LNCaP clone FGC (cell line): ENCODE measurements at regions not wholly inside any gene's neighbourhood (a gene's known extent, or its start where the extent isn't known, plus 50 kb on each side); places are given as distances from the start of the nearest gene placed in this dataset.

ENCODE experiments used
- DNase-seq: peaks from one replicate; pipeline ENCODE4 v3.0.0-alpha.2; 2011; ENCODE audit warnings: low read depth
- H3K4me3 ChIP-seq: 2 replicates; pipeline ENCODE4 v1.5.1; 2011; ENCODE audit warnings: mild to moderate bottlenecking, low read depth, low read length, control low read depth
- TF ChIP-seq, protein P1 (sequence below): IDR thresholded peaks from 2 replicates; pipeline ENCODE4 v1.5.1; 2012; ENCODE audit warnings: mild to moderate bottlenecking; ENCODE audit not compliant: control insufficient read depth, insufficient read depth; ENCODE audit errors: extremely low read depth

DNA sequence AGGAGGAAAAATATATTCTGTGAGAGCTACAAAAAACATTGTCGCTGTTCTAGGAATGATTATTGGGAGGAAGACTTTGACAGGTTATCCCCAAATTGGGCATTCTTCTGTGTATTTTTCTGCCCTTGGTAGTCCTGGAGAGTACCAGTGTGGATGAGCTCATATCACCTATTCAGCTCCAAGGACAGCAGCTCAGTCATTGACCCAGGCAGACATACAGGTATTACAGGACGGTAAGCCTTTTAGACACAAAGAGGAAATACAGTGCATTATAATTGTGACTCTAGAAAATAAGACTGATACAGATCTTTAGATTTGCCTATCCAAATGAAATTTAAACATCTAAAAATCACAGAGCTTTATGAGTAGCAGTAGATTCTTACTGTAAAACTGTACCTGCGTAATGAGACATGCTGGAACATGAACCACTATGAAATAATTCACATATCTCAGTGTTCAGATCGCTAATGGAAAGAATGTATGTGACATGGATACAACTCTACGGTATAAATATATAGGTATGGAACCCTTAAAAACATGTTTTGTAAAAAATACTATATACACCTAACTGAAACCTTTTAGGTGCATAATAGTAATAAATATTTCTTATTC is 56.0 kb downstream of the PLK2 start:
- no peak for DNase-seq
- no peak overlapping the region for H3K4me3 ChIP-seq
- TF ChIP-seq, protein P1, sequence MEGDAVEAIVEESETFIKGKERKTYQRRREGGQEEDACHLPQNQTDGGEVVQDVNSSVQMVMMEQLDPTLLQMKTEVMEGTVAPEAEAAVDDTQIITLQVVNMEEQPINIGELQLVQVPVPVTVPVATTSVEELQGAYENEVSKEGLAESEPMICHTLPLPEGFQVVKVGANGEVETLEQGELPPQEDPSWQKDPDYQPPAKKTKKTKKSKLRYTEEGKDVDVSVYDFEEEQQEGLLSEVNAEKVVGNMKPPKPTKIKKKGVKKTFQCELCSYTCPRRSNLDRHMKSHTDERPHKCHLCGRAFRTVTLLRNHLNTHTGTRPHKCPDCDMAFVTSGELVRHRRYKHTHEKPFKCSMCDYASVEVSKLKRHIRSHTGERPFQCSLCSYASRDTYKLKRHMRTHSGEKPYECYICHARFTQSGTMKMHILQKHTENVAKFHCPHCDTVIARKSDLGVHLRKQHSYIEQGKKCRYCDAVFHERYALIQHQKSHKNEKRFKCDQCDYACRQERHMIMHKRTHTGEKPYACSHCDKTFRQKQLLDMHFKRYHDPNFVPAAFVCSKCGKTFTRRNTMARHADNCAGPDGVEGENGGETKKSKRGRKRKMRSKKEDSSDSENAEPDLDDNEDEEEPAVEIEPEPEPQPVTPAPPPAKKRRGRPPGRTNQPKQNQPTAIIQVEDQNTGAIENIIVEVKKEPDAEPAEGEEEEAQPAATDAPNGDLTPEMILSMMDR: no peak

DNA sequence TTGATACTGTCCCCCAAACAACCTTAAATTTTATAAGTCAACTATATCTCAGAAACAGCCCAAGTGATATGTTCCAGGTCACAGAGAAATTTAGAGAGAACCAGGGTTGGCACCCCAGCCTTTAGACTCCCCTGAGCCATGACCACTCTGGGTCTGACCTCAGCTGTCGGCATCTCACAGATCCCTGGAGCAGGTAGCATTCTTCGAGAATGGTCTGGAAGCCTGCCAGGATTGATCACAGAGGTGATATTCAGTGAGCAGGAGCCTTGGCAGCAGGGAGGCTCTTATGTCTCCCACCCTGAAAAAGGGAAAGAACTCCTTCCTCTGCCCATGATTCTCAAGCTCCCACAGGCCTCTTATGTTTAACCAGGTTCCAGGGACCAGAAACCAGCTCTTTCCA is 58.2 kb downstream of the PLK2 start:
- H3K4me3 ChIP-seq: no peak overlapping the region
- TF ChIP-seq, protein P1: no peak
- no peak for DNase-seq

DNA sequence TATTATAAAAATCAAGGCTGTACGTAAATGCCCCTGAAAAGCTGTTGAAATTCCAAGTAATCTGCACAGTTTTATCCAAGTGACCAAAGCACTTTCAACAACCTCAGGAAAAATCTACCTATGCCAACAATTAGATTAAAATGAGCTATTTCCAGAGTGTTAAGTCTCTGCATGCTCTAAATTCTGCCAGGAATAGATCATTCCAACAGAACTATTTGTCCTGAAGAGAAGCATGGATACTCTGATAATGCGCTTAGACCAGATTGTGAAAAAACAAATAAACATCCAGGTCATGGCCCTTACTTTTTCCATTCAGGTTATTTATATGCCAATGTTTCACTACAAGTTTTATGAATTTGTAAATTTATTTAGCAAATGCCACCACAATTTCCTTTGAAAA is 59.1 kb downstream of the PLK2 start:
- no peak overlapping the region for H3K4me3 ChIP-seq
- TF ChIP-seq, protein P1: no peak
- no peak for DNase-seq

DNA sequence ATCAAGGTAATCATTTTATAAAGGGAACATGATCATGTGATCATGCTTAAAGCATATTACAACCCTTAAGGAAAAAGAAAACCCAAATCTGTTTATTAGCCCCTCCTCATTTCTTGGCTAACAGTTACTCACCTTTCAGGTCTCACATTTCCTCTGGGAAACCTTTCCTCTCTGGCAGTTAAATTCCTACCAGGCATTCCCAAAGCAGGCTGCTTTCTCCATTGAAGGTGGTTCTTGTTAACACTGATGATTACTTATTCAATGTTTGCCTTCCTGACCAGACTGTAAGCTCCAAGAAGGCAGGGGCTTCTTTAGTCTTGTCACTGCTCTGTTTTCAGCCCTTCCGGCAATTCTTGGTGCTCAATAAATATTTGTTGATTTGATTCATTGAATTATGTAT is 59.9 kb downstream of the PLK2 start:
- H3K4me3 ChIP-seq: no peak overlapping the region
- DNase-seq: no peak
- TF ChIP-seq, protein P1: no peak

DNA sequence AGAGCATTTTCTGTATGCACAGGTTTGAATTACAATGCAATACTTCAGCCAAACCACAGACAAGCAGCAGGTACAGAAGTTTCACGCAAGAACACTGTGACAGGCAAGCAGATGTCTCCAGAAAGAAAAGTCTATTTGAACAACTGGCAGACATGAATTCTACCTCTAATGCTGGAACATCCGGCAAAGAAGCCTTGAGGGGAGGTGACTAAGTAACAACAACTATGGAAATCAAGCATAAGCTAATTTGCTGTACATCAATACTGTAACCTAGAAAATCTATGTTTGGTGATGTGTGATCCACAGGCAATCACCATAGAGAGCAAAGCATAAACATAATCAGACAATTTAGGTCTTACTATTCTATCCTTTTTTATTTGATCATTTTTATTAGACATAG is 65.5 kb downstream of the PLK2 start:
- TF ChIP-seq, protein P1: no peak
- H3K4me3 ChIP-seq: no peak overlapping the region
- no peak for DNase-seq

DNA sequence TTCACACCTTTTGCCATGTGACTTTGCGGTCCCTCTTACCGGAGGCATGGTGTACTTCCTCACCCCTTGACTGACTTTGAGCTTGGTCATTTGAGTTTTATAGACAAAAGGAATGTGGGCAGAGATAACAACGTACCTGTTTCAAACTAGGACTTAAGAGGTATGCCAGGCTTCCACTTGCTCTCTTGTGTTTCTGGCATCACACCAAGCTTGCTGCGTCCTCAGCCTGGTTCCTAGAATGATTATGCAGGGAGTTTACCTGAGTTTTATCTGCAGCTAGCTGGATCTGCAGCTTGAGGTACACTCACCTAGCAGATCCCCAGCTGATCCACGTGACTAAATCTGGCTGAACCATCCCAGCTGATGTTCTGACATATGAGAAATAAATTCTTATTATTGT is 66.2 kb downstream of the PLK2 start:
- TF ChIP-seq, protein P1: no peak
- H3K4me3 ChIP-seq: no peak overlapping the region
- DNase-seq: no peak

DNA sequence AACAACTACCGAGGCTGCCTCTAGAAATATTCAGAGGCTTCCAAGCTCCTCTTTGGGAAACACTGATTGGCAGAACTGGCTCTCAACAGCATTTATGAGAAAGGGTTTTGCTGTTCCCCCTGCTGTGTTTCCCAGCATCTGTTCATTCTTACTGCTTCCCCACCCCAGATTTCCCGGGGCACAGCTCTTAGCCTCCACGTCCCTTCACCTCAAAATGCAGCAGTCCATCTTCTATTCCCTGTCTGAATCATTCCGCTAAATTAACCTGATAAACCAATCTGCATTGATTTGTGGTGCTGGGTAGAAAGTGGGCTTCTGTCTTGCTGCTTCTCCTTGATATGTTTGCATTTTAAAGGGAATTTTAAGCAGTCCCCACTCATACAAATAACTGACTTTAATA is 67.4 kb downstream of the PLK2 start:
- no peak overlapping the region for H3K4me3 ChIP-seq
- no peak for DNase-seq
- TF ChIP-seq, protein P1: no peak
